ENCODE measurements at regions not wholly inside any gene's neighbourhood (a gene's known extent, or its start where the extent isn't known, plus 50 kb on each side); places are given as distances from the start of the nearest gene placed in this dataset.

- Histone ChIP-seq H3K27ac (ENCODE audit: low read depth, low read length) (no peak overlapping the region), H2BK5ac (ENCODE audit: low read length) (no peak overlapping the region), H2BK120ac (ENCODE audit: low read depth, low read length) (no peak overlapping the region), H3K56ac (ENCODE audit: low read length) (no peak overlapping the region), H2BK15ac (replicated peaks; ENCODE audit: low read depth) (no peak overlapping the region), H2AK5ac (ENCODE audit: low read length) (no peak overlapping the region), H3K4me3 (ENCODE audit: low read length) (no peak overlapping the region), H3K79me1 (ENCODE audit: low read length) (no peaks in the 10 kb centered on the region), H3K4me2 (ENCODE audit: low read length) (no peak overlapping the region), H3K18ac (ENCODE audit: low read length) (no peak overlapping the region), H3K79me2 (ENCODE audit: control insufficient read depth, insufficient read depth, low read length) (no peaks in the 10 kb centered on the region), H4K8ac (ENCODE audit: low read depth, low read length) (no peak overlapping the region), H3K27me3 (ENCODE audit: insufficient read depth, low read length, poor library complexity) (no peaks in the 10 kb centered on the region), H3K23ac (ENCODE audit: low read length) (no peak overlapping the region), H4K5ac (ENCODE audit: low read length) (no peak overlapping the region), H3K4me1 (ENCODE audit: control insufficient read depth, low read depth, low read length) (no peaks in the 10 kb centered on the region), H3K36me3 (ENCODE audit: control insufficient read depth, insufficient read depth, low read length) (no peaks in the 10 kb centered on the region), H3K9ac (ENCODE audit: low read length) (no peak overlapping the region), H3K4ac (ENCODE audit: low read depth, low read length) (no peak overlapping the region)
- peak; percentile 28 for DNase-seq
- no CpG with 5 or more reads among the region's 9 CpGs for WGBS (ENCODE audit: extremely low coverage, insufficient coverage, low lambda C conversion rate)
Observed at GRCh38 chr22:26848244-26848920, 191.0 kb downstream of the MIAT start.

GRCh38 chr22:26849575-26849974, 192.2 kb downstream of the MIAT start:
- Histone ChIP-seq H3K9ac (ENCODE audit: low read length) (no peak overlapping the region), H3K27me3 (ENCODE audit: insufficient read depth, low read length, poor library complexity) (no peaks in the 10 kb centered on the region), H3K4me3 (ENCODE audit: low read length) (no peak overlapping the region)

GRCh38 chr22:26851125-26851524, 193.7 kb downstream of the MIAT start:
- Histone ChIP-seq H3K4me3 (ENCODE audit: low read length) (no peak overlapping the region), H3K27me3 (ENCODE audit: insufficient read depth, low read length, poor library complexity) (no peaks in the 10 kb centered on the region), H3K79me1 (ENCODE audit: low read length) (no peaks in the 10 kb centered on the region), H3K36me3 (ENCODE audit: control insufficient read depth, insufficient read depth, low read length) (no peaks in the 10 kb centered on the region), H3K4me1 (ENCODE audit: control insufficient read depth, low read depth, low read length) (no peaks in the 10 kb centered on the region), H3K56ac (ENCODE audit: low read length) (no peak overlapping the region), H3K9ac (ENCODE audit: low read length) (no peak overlapping the region), H3K23ac (ENCODE audit: low read length) (no peak overlapping the region), H2AK5ac (ENCODE audit: low read length) (no peak overlapping the region), H3K27ac (ENCODE audit: low read depth, low read length) (no peak overlapping the region), H2BK5ac (ENCODE audit: low read length) (no peak overlapping the region), H4K5ac (ENCODE audit: low read length) (no peak overlapping the region), H4K8ac (ENCODE audit: low read depth, low read length) (no peak overlapping the region), H3K4me2 (ENCODE audit: low read length) (no peak overlapping the region), H2BK120ac (ENCODE audit: low read depth, low read length) (no peak overlapping the region), H3K79me2 (ENCODE audit: control insufficient read depth, insufficient read depth, low read length) (no peaks in the 10 kb centered on the region), H2BK15ac (replicated peaks; ENCODE audit: low read depth) (no peak overlapping the region), H3K18ac (ENCODE audit: low read length) (no peak overlapping the region), H3K4ac (ENCODE audit: low read depth, low read length) (no peak overlapping the region)
- no CpG with 5 or more reads among the region's 1 CpG for WGBS (ENCODE audit: extremely low coverage, insufficient coverage, low lambda C conversion rate)
- no peak for DNase-seq

More at GRCh38 chr22:26849575-26849974, 192.2 kb downstream of the MIAT start:
- Histone ChIP-seq H3K18ac (ENCODE audit: low read length) (no peak overlapping the region), H4K8ac (ENCODE audit: low read depth, low read length) (no peak overlapping the region), H3K4me2 (ENCODE audit: low read length) (no peak overlapping the region), H3K56ac (ENCODE audit: low read length) (no peak overlapping the region), H3K4me1 (ENCODE audit: control insufficient read depth, low read depth, low read length) (no peaks in the 10 kb centered on the region), H2AK5ac (ENCODE audit: low read length) (no peak overlapping the region), H3K23ac (ENCODE audit: low read length) (no peak overlapping the region), H3K27ac (ENCODE audit: low read depth, low read length) (no peak overlapping the region), H2BK120ac (ENCODE audit: low read depth, low read length) (no peak overlapping the region), H4K5ac (ENCODE audit: low read length) (no peak overlapping the region), H2BK15ac (replicated peaks; ENCODE audit: low read depth) (no peak overlapping the region), H3K79me1 (ENCODE audit: low read length) (no peaks in the 10 kb centered on the region), H2BK5ac (ENCODE audit: low read length) (no peak overlapping the region), H3K79me2 (ENCODE audit: control insufficient read depth, insufficient read depth, low read length) (no peaks in the 10 kb centered on the region), H3K4ac (ENCODE audit: low read depth, low read length) (no peak overlapping the region), H3K36me3 (ENCODE audit: control insufficient read depth, insufficient read depth, low read length) (no peaks in the 10 kb centered on the region)
- WGBS (ENCODE audit: extremely low coverage, insufficient coverage, low lambda C conversion rate), result no CpG with 5 or more reads among the region's 4 CpGs
- DNase-seq, result no peak

GRCh38 chr22:26852176-26852575, 194.8 kb downstream of the MIAT start:
- Histone ChIP-seq H3K27me3 (ENCODE audit: insufficient read depth, low read length, poor library complexity) (no peaks in the 10 kb centered on the region), H3K18ac (ENCODE audit: low read length) (no peak overlapping the region), H3K79me1 (ENCODE audit: low read length) (no peaks in the 10 kb centered on the region), H3K56ac (ENCODE audit: low read length) (no peak overlapping the region), H3K4ac (ENCODE audit: low read depth, low read length) (no peak overlapping the region), H3K4me3 (ENCODE audit: low read length) (no peak overlapping the region), H3K4me1 (ENCODE audit: control insufficient read depth, low read depth, low read length) (no peaks in the 10 kb centered on the region), H4K8ac (ENCODE audit: low read depth, low read length) (no peak overlapping the region), H3K36me3 (ENCODE audit: control insufficient read depth, insufficient read depth, low read length) (no peaks in the 10 kb centered on the region), H2BK5ac (ENCODE audit: low read length) (no peak overlapping the region), H3K79me2 (ENCODE audit: control insufficient read depth, insufficient read depth, low read length) (no peaks in the 10 kb centered on the region), H3K4me2 (ENCODE audit: low read length) (no peak overlapping the region), H3K9ac (ENCODE audit: low read length) (no peak overlapping the region), H2AK5ac (ENCODE audit: low read length) (no peak overlapping the region), H2BK15ac (replicated peaks; ENCODE audit: low read depth) (no peak overlapping the region), H4K5ac (ENCODE audit: low read length) (no peak overlapping the region), H3K27ac (ENCODE audit: low read depth, low read length) (no peak overlapping the region), H3K23ac (ENCODE audit: low read length) (no peak overlapping the region), H2BK120ac (ENCODE audit: low read depth, low read length) (no peak overlapping the region)
- peak; percentile 75 for DNase-seq
- WGBS (ENCODE audit: extremely low coverage, insufficient coverage, low lambda C conversion rate), result no CpG with 5 or more reads among the region's 6 CpGs

- no peaks in the 10 kb centered on the region for H3K36me3 ChIP-seq (ENCODE audit: control insufficient read depth, insufficient read depth, low read length)
- DNase-seq, result no peak
- WGBS (ENCODE audit: extremely low coverage, insufficient coverage, low lambda C conversion rate), result no CpG with 5 or more reads among the region's 4 CpGs
- no peak overlapping the region for H3K4me2 ChIP-seq (ENCODE audit: low read length)
- H2BK15ac ChIP-seq (replicated peaks; ENCODE audit: low read depth), result no peak overlapping the region
- H2AK5ac ChIP-seq (ENCODE audit: low read length), result no peak overlapping the region
- H3K4ac ChIP-seq (ENCODE audit: low read depth, low read length), result no peak overlapping the region
- no peak overlapping the region for H3K4me3 ChIP-seq (ENCODE audit: low read length)
- H2BK120ac ChIP-seq (ENCODE audit: low read depth, low read length), result no peak overlapping the region
- H4K5ac ChIP-seq (ENCODE audit: low read length), result no peak overlapping the region
- H3K56ac ChIP-seq (ENCODE audit: low read length), result no peak overlapping the region
- no peaks in the 10 kb centered on the region for H3K27me3 ChIP-seq (ENCODE audit: insufficient read depth, low read length, poor library complexity)
- no peak overlapping the region for H3K27ac ChIP-seq (ENCODE audit: low read depth, low read length)
- no peaks in the 10 kb centered on the region for H3K79me2 ChIP-seq (ENCODE audit: control insufficient read depth, insufficient read depth, low read length)
- no peak overlapping the region for H3K23ac ChIP-seq (ENCODE audit: low read length)
- no peak overlapping the region for H4K8ac ChIP-seq (ENCODE audit: low read depth, low read length)
- H3K9ac ChIP-seq (ENCODE audit: low read length), result no peak overlapping the region
- H3K18ac ChIP-seq (ENCODE audit: low read length), result no peak overlapping the region
- no peak overlapping the region for H2BK5ac ChIP-seq (ENCODE audit: low read length)
- H3K4me1 ChIP-seq (ENCODE audit: control insufficient read depth, low read depth, low read length), result no peaks in the 10 kb centered on the region
- H3K79me1 ChIP-seq (ENCODE audit: low read length), result no peaks in the 10 kb centered on the region
Observed at GRCh38 chr22:26853071-26853470, 195.7 kb downstream of the MIAT start.

GRCh38 chr22:26853495-26853894, 196.1 kb downstream of the MIAT start:
- no peak overlapping the region for H3K4me3 ChIP-seq (ENCODE audit: low read length)
- H3K9ac ChIP-seq (ENCODE audit: low read length), result no peak overlapping the region
- no peaks in the 10 kb centered on the region for H3K79me1 ChIP-seq (ENCODE audit: low read length)
- H4K5ac ChIP-seq (ENCODE audit: low read length), result no peak overlapping the region
- H2BK120ac ChIP-seq (ENCODE audit: low read depth, low read length), result no peak overlapping the region
- no peaks in the 10 kb centered on the region for H3K36me3 ChIP-seq (ENCODE audit: control insufficient read depth, insufficient read depth, low read length)
- no peaks in the 10 kb centered on the region for H3K27me3 ChIP-seq (ENCODE audit: insufficient read depth, low read length, poor library complexity)
- DNase-seq, result no peak
- H3K79me2 ChIP-seq (ENCODE audit: control insufficient read depth, insufficient read depth, low read length), result no peaks in the 10 kb centered on the region
- no peak overlapping the region for H3K27ac ChIP-seq (ENCODE audit: low read depth, low read length)
- no peak overlapping the region for H2BK5ac ChIP-seq (ENCODE audit: low read length)
- no peak overlapping the region for H3K4ac ChIP-seq (ENCODE audit: low read depth, low read length)
- H3K4me1 ChIP-seq (ENCODE audit: control insufficient read depth, low read depth, low read length), result no peaks in the 10 kb centered on the region
- no peak overlapping the region for H3K23ac ChIP-seq (ENCODE audit: low read length)
- H3K18ac ChIP-seq (ENCODE audit: low read length), result no peak overlapping the region
- no peak overlapping the region for H4K8ac ChIP-seq (ENCODE audit: low read depth, low read length)
- H3K56ac ChIP-seq (ENCODE audit: low read length), result no peak overlapping the region
- H2AK5ac ChIP-seq (ENCODE audit: low read length), result no peak overlapping the region
- WGBS (ENCODE audit: extremely low coverage, insufficient coverage, low lambda C conversion rate), result no CpG with 5 or more reads among the region's 2 CpGs
- no peak overlapping the region for H3K4me2 ChIP-seq (ENCODE audit: low read length)
- no peak overlapping the region for H2BK15ac ChIP-seq (replicated peaks; ENCODE audit: low read depth)

Data from mesendoderm (in vitro differentiated cells).